Mesendoderm (in vitro differentiated cells): ENCODE measurements at regions not wholly inside any gene's neighbourhood (a gene's known extent, or its start where the extent isn't known, plus 50 kb on each side); places are given as distances from the start of the nearest gene placed in this dataset.

Source experiments
- DNase-seq: peaks from one replicate; pipeline ENCODE4 v3.0.0; 2013
- H2AK5ac ChIP-seq: 2 replicates; pipeline ENCODE4 v1.6.1; 2013; ENCODE audit warnings: low read length, inconsistent platforms
- H2BK120ac ChIP-seq: 2 replicates; pipeline ENCODE4 v1.6.1; 2013; ENCODE audit warnings: low read depth, mild to moderate bottlenecking, low read length, moderate library complexity, mixed read lengths
- H2BK15ac ChIP-seq: replicated peaks from 2 replicates; pipeline ENCODE4 v1.6.1; 2013; ENCODE audit warnings: low read depth, mild to moderate bottlenecking, moderate library complexity
- H2BK5ac ChIP-seq: 2 replicates; pipeline ENCODE4 v1.6.1; 2013; ENCODE audit warnings: low read length, inconsistent platforms
- H3K18ac ChIP-seq: 2 replicates; pipeline ENCODE4 v1.6.1; 2013; ENCODE audit warnings: mild to moderate bottlenecking, low read length, mixed read lengths
- H3K23ac ChIP-seq: one replicate; pipeline ENCODE4 v1.6.1; 2013; ENCODE audit warnings: low read length
- H3K27ac ChIP-seq: 2 replicates; pipeline ENCODE4 v1.5.1; 2013; ENCODE audit warnings: low read depth, mild to moderate bottlenecking, inconsistent platforms, low read length, moderate library complexity
- H3K27me3 ChIP-seq: 2 replicates; pipeline ENCODE4 v1.6.1; 2013; ENCODE audit warnings: low read length, control low read depth, mild to moderate bottlenecking, inconsistent platforms; ENCODE audit not compliant: insufficient read depth, poor library complexity
- H3K36me3 ChIP-seq: 2 replicates; pipeline ENCODE4 v1.6.1; 2013; ENCODE audit warnings: low read length, inconsistent platforms; ENCODE audit not compliant: control insufficient read depth, insufficient read depth
- H3K4ac ChIP-seq: one replicate; pipeline ENCODE4 v1.6.1; 2013; ENCODE audit warnings: low read depth, mild to moderate bottlenecking, low read length, moderate library complexity
- H3K4me1 ChIP-seq: 2 replicates; pipeline ENCODE4 v1.6.1; 2013; ENCODE audit warnings: low read depth, low read length, inconsistent platforms; ENCODE audit not compliant: control insufficient read depth
- H3K4me2 ChIP-seq: 2 replicates; pipeline ENCODE4 v1.6.1; 2013; ENCODE audit warnings: low read length
- H3K4me3 ChIP-seq: 2 replicates; pipeline ENCODE4 v1.5.1; 2013; ENCODE audit warnings: mild to moderate bottlenecking, low read length
- H3K56ac ChIP-seq: one replicate; pipeline ENCODE4 v1.6.1; 2013; ENCODE audit warnings: low read length
- H3K79me1 ChIP-seq: 2 replicates; pipeline ENCODE4 v1.6.1; 2013; ENCODE audit warnings: low read length, inconsistent platforms
- H3K79me2 ChIP-seq: 2 replicates; pipeline ENCODE4 v1.6.1; 2013; ENCODE audit warnings: mild to moderate bottlenecking, low read length; ENCODE audit not compliant: control insufficient read depth, insufficient read depth
- H3K9ac ChIP-seq: 2 replicates; pipeline ENCODE4 v1.6.1; 2013; ENCODE audit warnings: low read length, inconsistent platforms
- H4K5ac ChIP-seq: one replicate; pipeline ENCODE4 v1.6.1; 2013; ENCODE audit warnings: low read length
- H4K8ac ChIP-seq: one replicate; pipeline ENCODE4 v1.6.1; 2013; ENCODE audit warnings: low read depth, mild to moderate bottlenecking, control low read depth, low read length, moderate library complexity
- WGBS: extraction: QIAGEN DNeasy Blood & Tissue Kit; methylation state at CpG from one replicate; pipeline ENCODE4 v1.1.7; 2013; ENCODE audit warnings: low lambda C conversion rate, missing lambda C conversion rate; ENCODE audit not compliant: insufficient coverage; ENCODE audit errors: extremely low coverage; 5-methylcytosine and 5-hydroxymethylcytosine counted together

GRCh38 chr7:45479781-45480180, 94.4 kb upstream of the ADCY1 start:
- no peaks in the 10 kb centered on the region for H3K36me3 ChIP-seq
- DNase-seq: no peak
- no CpG with 5 or more reads among the region's 3 CpGs for WGBS
- no peak overlapping the region for H2BK5ac ChIP-seq
- no peak overlapping the region for H4K5ac ChIP-seq
- no peak overlapping the region for H4K8ac ChIP-seq
- no peak overlapping the region for H3K4ac ChIP-seq
- H2BK120ac ChIP-seq: no peak overlapping the region
- H3K9ac ChIP-seq: no peak overlapping the region
- no peak overlapping the region for H3K4me2 ChIP-seq
- no peak overlapping the region for H3K27ac ChIP-seq
- no peak overlapping the region for H3K23ac ChIP-seq
- H3K79me1 ChIP-seq: no peaks in the 10 kb centered on the region
- no peak overlapping the region for H3K4me3 ChIP-seq
- H2AK5ac ChIP-seq: no peak overlapping the region
- H3K18ac ChIP-seq: no peak overlapping the region
- H3K56ac ChIP-seq: no peak overlapping the region
- no peaks in the 10 kb centered on the region for H3K79me2 ChIP-seq
- H3K27me3 ChIP-seq: no peaks in the 10 kb centered on the region
- no peak overlapping the region for H2BK15ac ChIP-seq
- H3K4me1 ChIP-seq: no peaks in the 10 kb centered on the region

DNA sequence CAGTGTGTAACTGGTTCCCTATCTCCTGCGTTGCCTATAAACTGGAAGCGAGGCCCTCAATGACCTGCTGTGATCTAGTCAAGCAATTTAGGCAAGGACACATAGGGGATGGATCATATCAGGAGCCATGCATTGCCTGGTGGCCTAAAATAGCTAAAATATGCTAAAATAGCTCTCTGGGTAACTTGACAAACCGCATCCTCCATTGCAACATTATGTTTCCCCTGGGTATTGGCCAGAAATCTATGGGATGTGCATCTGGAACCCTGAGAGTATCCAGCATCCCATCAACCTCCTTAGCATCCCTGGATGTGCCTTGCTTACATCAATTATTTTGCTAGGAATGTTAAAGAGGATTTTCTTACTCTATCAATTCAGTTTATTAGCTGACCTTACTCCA, 91.7 kb upstream of the ADCY1 start:
- DNase-seq: no peak
- H3K4ac ChIP-seq: no peak overlapping the region
- H3K18ac ChIP-seq: no peak overlapping the region
- H3K79me1 ChIP-seq: no peaks in the 10 kb centered on the region
- H2BK5ac ChIP-seq: no peak overlapping the region
- H3K27me3 ChIP-seq: no peaks in the 10 kb centered on the region
- H3K9ac ChIP-seq: no peak overlapping the region
- no peak overlapping the region for H3K23ac ChIP-seq
- H2BK120ac ChIP-seq: no peak overlapping the region
- H2BK15ac ChIP-seq: no peak overlapping the region
- no peak overlapping the region for H4K5ac ChIP-seq
- no peaks in the 10 kb centered on the region for H3K4me1 ChIP-seq
- H4K8ac ChIP-seq: no peak overlapping the region
- no peak overlapping the region for H3K4me3 ChIP-seq
- H3K36me3 ChIP-seq: no peaks in the 10 kb centered on the region
- H3K79me2 ChIP-seq: no peaks in the 10 kb centered on the region
- no peak overlapping the region for H3K4me2 ChIP-seq
- WGBS: no CpG with 5 or more reads among the region's 3 CpGs
- no peak overlapping the region for H2AK5ac ChIP-seq
- H3K27ac ChIP-seq: no peak overlapping the region
- no peak overlapping the region for H3K56ac ChIP-seq

- Histone ChIP-seq H3K79me1 (no peaks in the 10 kb centered on the region), H3K79me2 (no peaks in the 10 kb centered on the region), H3K27ac (no peak overlapping the region), H3K4me3 (no peak overlapping the region), H2BK5ac (no peak overlapping the region), H3K4me1 (no peaks in the 10 kb centered on the region), H2BK15ac (no peak overlapping the region), H2AK5ac (no peak overlapping the region), H3K9ac (no peak overlapping the region), H3K18ac (no peak overlapping the region), H3K56ac (no peak overlapping the region), H3K36me3 (no peaks in the 10 kb centered on the region), H3K4me2 (no peak overlapping the region), H4K8ac (no peak overlapping the region), H3K4ac (no peak overlapping the region), H3K27me3 (no peaks in the 10 kb centered on the region), H3K23ac (no peak overlapping the region), H4K5ac (no peak overlapping the region), H2BK120ac (no peak overlapping the region)
- no CpG with 5 or more reads among the region's 7 CpGs for WGBS
- peak; percentile 6 for DNase-seq
Measured at GRCh38 chr7:45484094-45484493, 90.1 kb upstream of the ADCY1 start.

- Histone ChIP-seq H3K27me3 (no peaks in the 10 kb centered on the region), H3K27ac (no peak overlapping the region), H3K4me3 (no peak overlapping the region), H2BK5ac (no peak overlapping the region), H2BK15ac (no peak overlapping the region), H2BK120ac (no peak overlapping the region), H3K79me2 (no peaks in the 10 kb centered on the region), H3K36me3 (no peaks in the 10 kb centered on the region), H4K5ac (no peak overlapping the region), H3K4me1 (no peaks in the 10 kb centered on the region), H3K9ac (no peak overlapping the region), H3K4me2 (no peak overlapping the region), H2AK5ac (no peak overlapping the region), H3K56ac (no peak overlapping the region), H3K79me1 (no peaks in the 10 kb centered on the region), H3K4ac (no peak overlapping the region), H3K23ac (no peak overlapping the region), H3K18ac (no peak overlapping the region), H4K8ac (no peak overlapping the region)
- DNase-seq: no peak
- WGBS: no CpG with 5 or more reads among the region's 2 CpGs
Measured at GRCh38 chr7:45486575-45486974, 87.6 kb upstream of the ADCY1 start.

DNA sequence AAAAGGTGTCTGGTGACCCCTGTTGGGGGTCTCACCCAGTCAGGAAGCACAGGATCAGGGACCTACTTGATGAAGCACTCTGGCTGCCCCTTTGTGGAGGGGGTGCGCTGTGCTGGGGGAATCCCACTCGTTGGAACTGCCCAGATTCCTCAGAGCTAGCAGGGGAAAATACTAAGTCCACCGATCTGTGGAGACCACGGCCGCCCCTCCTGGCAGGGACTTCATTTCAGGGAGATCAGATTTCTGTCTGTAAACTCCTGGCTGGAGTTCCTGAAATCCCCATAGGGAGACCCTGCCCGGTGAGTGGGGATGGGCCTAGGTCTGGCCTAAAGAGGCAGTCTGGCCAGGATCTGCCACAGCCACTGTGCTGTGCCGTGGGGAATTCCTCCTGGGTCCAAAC, 79.3 kb upstream of the ADCY1 start:
- Histone ChIP-seq H3K23ac (no peak overlapping the region), H2BK120ac (no peak overlapping the region), H3K4me3 (no peak overlapping the region), H3K27me3 (no peaks in the 10 kb centered on the region), H2AK5ac (no peak overlapping the region), H4K5ac (no peak overlapping the region), H3K4me2 (no peak overlapping the region), H3K79me2 (no peaks in the 10 kb centered on the region), H3K79me1 (no peaks in the 10 kb centered on the region), H3K4ac (no peak overlapping the region), H3K4me1 (no peaks in the 10 kb centered on the region), H3K27ac (no peak overlapping the region), H3K36me3 (no peaks in the 10 kb centered on the region), H3K56ac (no peak overlapping the region), H3K18ac (no peak overlapping the region), H2BK15ac (no peak overlapping the region), H4K8ac (no peak overlapping the region), H2BK5ac (no peak overlapping the region), H3K9ac (no peak overlapping the region)
- no peak for DNase-seq
- WGBS: no CpG with 5 or more reads among the region's 7 CpGs

GRCh38 chr7:45495618-45496017, 78.5 kb upstream of the ADCY1 start:
- no peaks in the 10 kb centered on the region for H3K79me2 ChIP-seq
- no CpG with 5 or more reads among the region's 3 CpGs for WGBS
- H3K18ac ChIP-seq: no peak overlapping the region

More at GRCh38 chr7:45495618-45496017, 78.5 kb upstream of the ADCY1 start:
- DNase-seq: no peak
- H3K4me1 ChIP-seq: no peaks in the 10 kb centered on the region
- no peak overlapping the region for H3K4me2 ChIP-seq
- H2AK5ac ChIP-seq: no peak overlapping the region
- no peak overlapping the region for H3K4me3 ChIP-seq
- no peaks in the 10 kb centered on the region for H3K27me3 ChIP-seq
- H2BK15ac ChIP-seq: no peak overlapping the region
- H3K79me1 ChIP-seq: no peaks in the 10 kb centered on the region
- no peak overlapping the region for H4K5ac ChIP-seq
- H3K27ac ChIP-seq: no peak overlapping the region
- no peak overlapping the region for H4K8ac ChIP-seq
- H3K36me3 ChIP-seq: no peaks in the 10 kb centered on the region
- no peak overlapping the region for H3K56ac ChIP-seq
- H3K9ac ChIP-seq: no peak overlapping the region
- no peak overlapping the region for H2BK120ac ChIP-seq
- H3K23ac ChIP-seq: no peak overlapping the region
- no peak overlapping the region for H3K4ac ChIP-seq
- no peak overlapping the region for H2BK5ac ChIP-seq
